PC-3 (cell line): ENCODE measurements at regions not wholly inside any gene's neighbourhood (a gene's known extent, or its start where the extent isn't known, plus 50 kb on each side); places are given as distances from the start of the nearest gene placed in this dataset.

Experiments used
- ATAC-seq: fragments of 200-7000 bp; cut with Tn5 transposase; 2 replicates; pipeline ENCODE4 v1.9.1; 2020; ENCODE audit warnings: mild to moderate bottlenecking, moderate library complexity
- BruUV-seq: library from RNA; stranded (reverse); fragments of 400-500 nt; replicated peaks from 2 replicates; lab custom pipeline; 2021; lab: Mats Ljungman, UMichigan
- CTCF ChIA-PET: fragments of 300-600 bp; sonication (Branson Sonifier 250); formaldehyde crosslinking; loops from one replicate; lab custom pipeline; 2022; ENCODE audit warnings: antibody characterized with exemption; lab: Charles Lee
- POLR2A ChIA-PET: fragments of 300-600 bp; sonication (Branson Sonifier 250); formaldehyde crosslinking; loops from one replicate; lab custom pipeline; 2022; ENCODE audit warnings: antibody characterized with exemption; ENCODE audit not compliant: unreplicated experiment; lab: Charles Lee
- DNase-seq: peaks from one replicate; pipeline ENCODE4 v3.0.0-alpha.2; 2015
- H2AFZ ChIP-seq: fragments of 300-600 bp; sonication (generic); 2 replicates; pipeline ENCODE4 v1.6.0; 2016; ENCODE audit warnings: antibody characterized with exemption, low read length
- H3F3A ChIP-seq: fragments of 300-600 bp; sonication (generic); one replicate; pipeline ENCODE4 v1.6.0; 2017; ENCODE audit warnings: antibody characterized with exemption, low read length, control low read depth, mild to moderate bottlenecking; ENCODE audit not compliant: unreplicated experiment
- H3K27ac ChIP-seq: fragments of 300-600 bp; sonication (generic); 2 replicates; pipeline ENCODE4 v1.5.1; 2016; ENCODE audit warnings: mild to moderate bottlenecking, low read length
- H3K27me3 ChIP-seq: fragments of 300-600 bp; sonication (generic); 2 replicates; pipeline ENCODE4 v1.6.1; 2016; ENCODE audit warnings: low read length, mixed read lengths
- H3K36me3 ChIP-seq: fragments of 300-600 bp; sonication (generic); 2 replicates; pipeline ENCODE4 v1.6.1; 2016; ENCODE audit warnings: low read depth, mixed run types, low read length, mixed read lengths
- H3K4me1 ChIP-seq: fragments of 300-600 bp; sonication (generic); 2 replicates; pipeline ENCODE4 v1.5.1; 2016; ENCODE audit warnings: low read length; ENCODE audit not compliant: insufficient read depth
- H3K4me2 ChIP-seq: fragments of 300-600 bp; sonication (generic); 2 replicates; pipeline ENCODE4 v1.6.0; 2016; ENCODE audit warnings: low read length
- H3K4me3 ChIP-seq: fragments of 300-600 bp; sonication (generic); 2 replicates; pipeline ENCODE4 v1.5.1; 2016; ENCODE audit warnings: mild to moderate bottlenecking, low read length, mixed read lengths
- H3K79me2 ChIP-seq: fragments of 300-600 bp; sonication (generic); 2 replicates; pipeline ENCODE4 v1.6.1; 2017; ENCODE audit warnings: low read length, mixed read lengths
- H3K9ac ChIP-seq: fragments of 300-600 bp; sonication (generic); 2 replicates; pipeline ENCODE4 v1.6.0; 2016; ENCODE audit warnings: mild to moderate bottlenecking, low read length
- H3K9me2 ChIP-seq: fragments of 300-600 bp; sonication (generic); replicated peaks from 2 replicates; pipeline ENCODE4 v1.6.1; 2016; ENCODE audit warnings: mixed run types, low read length, mixed read lengths
- H3K9me3 ChIP-seq: fragments of 300-600 bp; sonication (generic); 2 replicates; pipeline ENCODE4 v1.6.1; 2016; ENCODE audit warnings: low read length, mixed read lengths
- H4K20me1 ChIP-seq: fragments of 300-600 bp; sonication (generic); 2 replicates; pipeline ENCODE4 v1.6.1; 2016; ENCODE audit warnings: low read length, mixed read lengths
- CTCF ChIP-seq: fragments of 300-600 bp; sonication (generic); conservative IDR thresholded peaks from 2 replicates; pipeline ENCODE4 v1.5.1; 2017; ENCODE audit warnings: antibody characterized with exemption, low read depth, mild to moderate bottlenecking, low read length
- EZH2 ChIP-seq: fragments of 300-600 bp; sonication (generic); IDR thresholded peaks from one replicate; pipeline ENCODE4 v1.6.1; 2017; ENCODE audit warnings: antibody characterized with exemption, mild to moderate bottlenecking, low read length; ENCODE audit not compliant: unreplicated experiment
- EZH2phosphoT487 ChIP-seq: fragments of 300-600 bp; sonication (generic); IDR thresholded peaks from 2 replicates; pipeline ENCODE4 v1.6.1; 2018; ENCODE audit warnings: mild to moderate bottlenecking, antibody characterized with exemption, low read length, borderline replicate concordance
- intact Hi-C: fragments of 100-400 bp; cut with micrococcal nuclease; formaldehyde crosslinking; loops from 2 replicates; pipeline ENCODE4 v1.9.0; 2023

GRCh38 chr4:18938343-18939099 is 917.0 kb upstream of the LCORL start:
- Histone ChIP-seq H3K9me2 (no peaks in the 10 kb centered on the region), H3K4me1 (no peaks in the 10 kb centered on the region), H3K27ac (no peak overlapping the region), H3K27me3 (no peaks in the 10 kb centered on the region; the same call in 1 of the 2 replicates), H3K4me3 (no peak overlapping the region), H3K79me2 (no peaks in the 10 kb centered on the region), H3K9ac (no peak overlapping the region), H2AFZ (no peak overlapping the region), H3K4me2 (no peak overlapping the region), H3K9me3 (no peaks in the 10 kb centered on the region), H3F3A (no peaks in the 10 kb centered on the region), H4K20me1 (no peaks in the 10 kb centered on the region), H3K36me3 (no peaks in the 10 kb centered on the region)
- POLR2A ChIA-PET = no interaction called here
- no TSS peak for BruUV-seq
- CTCF ChIA-PET = no interaction called here
- TF ChIP-seq EZH2 (no peak), CTCF (no peak), EZH2phosphoT487 (no peak)
- no peak for DNase-seq
- ATAC-seq = no peak
- intact Hi-C loops = no loop called here

GRCh38 chr4:18937746-18938145 is 916.2 kb upstream of the LCORL start:
- no peak overlapping the region for H3K4me2 ChIP-seq
- intact Hi-C loops = no loop called here
- DNase-seq (no peak), ATAC-seq (no peak)
- no peak overlapping the region for H2AFZ ChIP-seq
- POLR2A ChIA-PET = no interaction called here
- no peaks in the 10 kb centered on the region for H3F3A ChIP-seq
- no peaks in the 10 kb centered on the region for H3K4me1 ChIP-seq
- no peak overlapping the region for H3K4me3 ChIP-seq
- H3K36me3 ChIP-seq = no peaks in the 10 kb centered on the region
- H3K9ac ChIP-seq = no peak overlapping the region
- no peaks in the 10 kb centered on the region for H3K79me2 ChIP-seq
- no peaks in the 10 kb centered on the region for H3K9me3 ChIP-seq
- no peaks in the 10 kb centered on the region for H4K20me1 ChIP-seq
- TF ChIP-seq CTCF (no peak), EZH2phosphoT487 (no peak)
- no TSS peak for BruUV-seq
- no peaks in the 10 kb centered on the region for H3K9me2 ChIP-seq
- H3K27ac ChIP-seq = no peak overlapping the region
- CTCF ChIA-PET = no interaction called here
- H3K27me3 ChIP-seq = no peaks in the 10 kb centered on the region; the same call in 1 of the 2 replicates

- H3K79me2 ChIP-seq = no peaks in the 10 kb centered on the region
- intact Hi-C loops = no loop called here
- no peaks in the 10 kb centered on the region for H4K20me1 ChIP-seq
- DNase-seq (no peak), ATAC-seq (no peak)
- no peak overlapping the region for H3K9ac ChIP-seq
- CTCF ChIA-PET = no interaction called here
- TF ChIP-seq EZH2 (no peak), EZH2phosphoT487 (no peak), CTCF (no peak)
- POLR2A ChIA-PET = no interaction called here
- BruUV-seq = no TSS peak
- H2AFZ ChIP-seq = no peak overlapping the region
- no peaks in the 10 kb centered on the region for H3K36me3 ChIP-seq
- H3K9me2 ChIP-seq = no peaks in the 10 kb centered on the region
- H3K9me3 ChIP-seq = no peaks in the 10 kb centered on the region
- H3K4me1 ChIP-seq = no peaks in the 10 kb centered on the region
- H3F3A ChIP-seq = no peaks in the 10 kb centered on the region
- H3K27ac ChIP-seq = no peak overlapping the region
- H3K4me2 ChIP-seq = no peak overlapping the region
- no peaks in the 10 kb centered on the region; the same call in 1 of the 2 replicates for H3K27me3 ChIP-seq
- no peak overlapping the region for H3K4me3 ChIP-seq
These were observed 915.5 kb upstream of the LCORL start for GRCh38 chr4:18937080-18937479.
